SK-N-SH treated with all-trans-retinoic acid at 6 μM for 48 hours (cell line): ENCODE measurements at regions not wholly inside any gene's neighbourhood (a gene's known extent, or its start where the extent isn't known, plus 50 kb on each side); places are given as distances from the start of the nearest gene placed in this dataset.

Experiments used
- ARNTL ChIP-seq: fragments of 450-650 bp; formaldehyde crosslinking; IDR thresholded peaks from 2 replicates; pipeline ENCODE4 v1.5.0; 2020; ENCODE audit warnings: low read depth, mild to moderate bottlenecking, moderate library complexity, borderline replicate concordance
- PATZ1 ChIP-seq: fragments of 250-450 bp; sonication (Bioruptor Pico); IDR thresholded peaks from 2 replicates; pipeline ENCODE4 v1.8.0; 2020; ENCODE audit warnings: mild to moderate bottlenecking, moderate library complexity, borderline replicate concordance
- RARB ChIP-seq: fragments of 250-450 bp; sonication (Bioruptor Pico); IDR thresholded peaks from 2 replicates; pipeline ENCODE4 v1.8.0; 2021; ENCODE audit warnings: mild to moderate bottlenecking, moderate library complexity
- SNAI2 ChIP-seq: fragments of 250-450 bp; sonication (Bioruptor Pico); IDR thresholded peaks from 2 replicates; pipeline ENCODE4 v1.5.0; 2020; ENCODE audit warnings: mild to moderate bottlenecking, moderate library complexity
- TOX ChIP-seq: fragments of 250-450 bp; sonication (Bioruptor Pico); IDR thresholded peaks from 2 replicates; pipeline ENCODE4 v1.8.0; 2021; ENCODE audit warnings: mild to moderate bottlenecking, moderate library complexity, borderline replicate concordance
- ZNF565 ChIP-seq: fragments of 450-650 bp; formaldehyde crosslinking; conservative IDR thresholded peaks from 2 replicates; pipeline ENCODE4 v1.5.0; 2020; ENCODE audit warnings: low read depth, mild to moderate bottlenecking, moderate library complexity
- ZNF70 ChIP-seq: fragments of 450-650 bp; formaldehyde crosslinking; IDR thresholded peaks from 2 replicates; pipeline ENCODE4 v1.5.0; 2020; ENCODE audit warnings: mild to moderate bottlenecking, moderate library complexity
- ZNF8 ChIP-seq: fragments of 450-650 bp; formaldehyde crosslinking; IDR thresholded peaks from 2 replicates; pipeline ENCODE4 v1.5.0; 2020; ENCODE audit warnings: mild to moderate bottlenecking, moderate library complexity

- TF ChIP-seq SNAI2 (CRISPR knock-in tag) (no peak), ZNF8 (CRISPR knock-in tag) (no peak), ARNTL (CRISPR knock-in tag) (no peak), ZNF565 (CRISPR knock-in tag) (no peak), TOX (no peak), PATZ1 (CRISPR knock-in tag) (no peak), RARB (CRISPR knock-in tag) (no peak), ZNF70 (CRISPR knock-in tag) (no peak)
These were observed 104.8 kb upstream of the SHH start for GRCh38 chr7:155916926-155917655.
